H54 (cell line): ENCODE measurements at regions not wholly inside any gene's neighbourhood (a gene's known extent, or its start where the extent isn't known, plus 50 kb on each side); places are given as distances from the start of the nearest gene placed in this dataset.
"Not testable (repeated sequence)": the region's sequence is repeated elsewhere in the genome, so short reads cannot be mapped to it uniquely, and the experiment has no call there.

Experiments used
- DNase-seq: peaks from one replicate; pipeline ENCODE4 v3.0.0; 2011; ENCODE audit warnings: low spot score, mixed read lengths; ENCODE audit not compliant: insufficient read length
- FAIRE-seq: peaks from 3 replicates; lab custom pipeline; 2011; peaks lifted over from hg19 to GRCh38; lab: Jason Lieb, UNC
- POLR2A ChIP-seq: IDR thresholded peaks from 2 replicates; pipeline ENCODE4 v1.6.1; 2011; ENCODE audit warnings: low read depth, mild to moderate bottlenecking, low read length

DNA sequence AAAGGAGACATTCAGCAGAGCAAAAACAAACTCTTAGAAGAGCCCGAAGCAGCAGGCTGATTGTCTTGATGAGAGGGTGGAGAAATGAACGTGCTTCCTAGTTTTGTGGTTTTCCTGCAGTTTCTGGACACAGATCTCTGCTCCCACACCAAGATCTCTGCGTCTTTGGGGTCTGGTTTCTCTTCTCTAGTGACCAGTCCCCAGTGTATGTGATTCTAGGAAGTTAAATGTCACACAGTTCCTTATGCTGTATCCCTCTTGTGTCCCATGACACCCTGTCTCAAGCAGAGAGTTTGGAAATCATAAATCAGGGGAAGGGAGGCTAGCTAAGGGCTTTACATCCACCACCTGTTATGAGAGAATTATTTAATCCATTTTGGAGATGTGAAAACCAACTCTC lies 55.4 kb upstream of the KLF14 start:
- FAIRE-seq (no peak), DNase-seq (no peak)
- no peak for TF ChIP-seq POLR2A

DNA sequence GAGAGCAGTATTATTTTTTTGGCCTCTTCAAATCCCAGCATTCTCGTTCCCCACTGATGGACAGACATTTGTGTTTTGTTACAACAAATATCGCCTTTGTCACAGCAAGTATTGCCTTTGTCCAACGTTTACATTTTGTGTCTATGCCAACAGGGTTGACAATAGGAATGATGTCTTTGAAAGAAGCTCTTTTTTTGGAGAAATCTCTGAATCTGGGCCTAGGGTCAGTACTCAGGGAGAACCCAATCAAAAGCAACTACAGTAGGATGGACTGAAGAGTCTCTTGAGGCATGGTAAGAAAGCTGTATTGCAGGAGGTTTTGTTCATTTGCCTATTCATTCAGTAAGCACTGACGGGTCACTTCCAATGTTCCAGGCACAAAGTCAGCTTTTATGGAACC lies 57.7 kb upstream of the KLF14 start:
- no peak for TF ChIP-seq POLR2A
- DNase-seq (no peak), FAIRE-seq (no peak)

GRCh38 chr7:130793855-130794618 lies 60.0 kb upstream of the KLF14 start:
- FAIRE-seq: peak; percentile 6
- no peak for TF ChIP-seq POLR2A
- DNase-seq: no peak

- TF ChIP-seq POLR2A: no peak
- DNase-seq (no peak), FAIRE-seq (no peak)
These were observed 60.6 kb upstream of the KLF14 start for GRCh38 chr7:130794619-130794922.

- not testable (repeated sequence) for DNase-seq, FAIRE-seq
These were observed 62.4 kb upstream of the KLF14 start for GRCh38 chr7:130796425-130796824.

GRCh38 chr7:130803127-130803526 lies 69.1 kb upstream of the KLF14 start:
- FAIRE-seq: no peak
- no peak for DNase-seq
- no peak for TF ChIP-seq POLR2A

- no peak for TF ChIP-seq POLR2A
- no peak for DNase-seq
- no peak for FAIRE-seq
These were observed 70.2 kb upstream of the KLF14 start for GRCh38 chr7:130804220-130804619.

DNA sequence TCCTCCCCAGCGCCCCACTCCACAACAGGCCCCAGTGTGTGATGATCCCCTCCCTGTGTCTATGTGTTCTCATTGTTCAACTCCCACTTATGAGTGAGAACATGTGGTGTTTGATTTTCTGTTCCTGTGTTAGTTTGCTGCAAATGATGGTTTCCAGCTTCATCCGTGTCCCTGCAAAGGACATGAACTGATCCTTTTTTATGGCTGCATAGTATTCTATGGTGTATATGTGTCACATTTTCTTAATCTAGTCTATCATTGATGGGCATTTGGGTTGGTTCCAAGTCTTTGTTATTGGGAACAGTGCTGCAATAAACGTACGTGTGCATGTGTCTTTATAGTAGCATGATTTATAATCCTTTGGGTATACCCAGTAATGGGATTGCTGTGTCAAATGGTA lies 78.8 kb upstream of the KLF14 start:
- not testable (repeated sequence) for DNase-seq, FAIRE-seq

DNA sequence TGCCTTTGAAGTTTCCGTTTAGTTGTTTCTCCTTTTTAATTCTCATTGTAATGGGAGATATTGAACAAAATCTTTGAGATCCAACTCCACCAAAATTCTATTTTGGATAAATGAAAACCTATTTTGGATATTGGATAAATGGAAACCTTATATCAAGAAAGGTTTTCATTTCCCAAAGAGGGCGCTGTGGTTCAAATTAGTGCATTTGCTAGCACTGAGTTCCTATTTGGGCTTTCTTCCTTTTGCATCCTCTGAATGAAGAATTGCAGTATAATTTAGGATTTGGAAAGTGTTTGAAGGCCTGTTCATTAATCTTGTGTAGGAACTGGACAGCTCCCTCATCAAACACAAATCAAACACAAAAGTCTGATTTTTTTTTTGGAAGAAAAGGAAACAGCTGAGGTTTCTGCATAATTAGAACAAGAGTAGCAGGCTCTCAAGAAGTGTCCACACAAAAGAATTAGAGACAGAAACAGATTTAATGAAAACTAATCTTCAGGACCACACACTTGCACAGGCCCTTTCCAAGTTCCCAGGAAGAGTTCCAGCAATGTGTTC lies 80.8 kb upstream of the KLF14 start:
- FAIRE-seq (no peak), DNase-seq (peak; percentile 9)
- no peak for TF ChIP-seq POLR2A

GRCh38 chr7:130818056-130818455 lies 84.0 kb upstream of the KLF14 start:
- DNase-seq (no peak), FAIRE-seq (no peak)

GRCh38 chr7:130821864-130822263 lies 87.9 kb upstream of the KLF14 start:
- FAIRE-seq (no peak), DNase-seq (no peak)

More at GRCh38 chr7:130818056-130818455, 84.0 kb upstream of the KLF14 start:
- no peak for TF ChIP-seq POLR2A

DNA sequence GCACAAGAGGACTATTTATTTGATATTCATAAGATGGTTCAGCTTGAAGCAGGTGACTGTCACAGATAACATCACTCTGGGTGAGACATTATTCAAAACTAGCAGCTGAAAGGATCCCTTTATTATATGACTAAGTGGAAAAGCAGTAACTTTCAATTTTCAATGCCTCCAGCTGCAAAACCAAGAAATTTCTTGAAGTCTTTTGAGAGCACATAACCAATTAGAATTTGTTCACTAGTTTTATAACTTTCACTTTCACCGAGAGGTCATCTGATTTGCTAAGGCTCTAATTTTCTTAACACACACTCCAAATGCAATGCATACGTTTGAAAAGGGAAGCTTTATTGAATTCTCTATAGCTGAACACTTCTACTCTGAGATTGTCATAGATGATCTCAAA lies 88.6 kb upstream of the KLF14 start:
- TF ChIP-seq POLR2A: no peak
- DNase-seq (no peak), FAIRE-seq (peak; percentile 33)

More at GRCh38 chr7:130821864-130822263, 87.9 kb upstream of the KLF14 start:
- TF ChIP-seq POLR2A: no peak

DNA sequence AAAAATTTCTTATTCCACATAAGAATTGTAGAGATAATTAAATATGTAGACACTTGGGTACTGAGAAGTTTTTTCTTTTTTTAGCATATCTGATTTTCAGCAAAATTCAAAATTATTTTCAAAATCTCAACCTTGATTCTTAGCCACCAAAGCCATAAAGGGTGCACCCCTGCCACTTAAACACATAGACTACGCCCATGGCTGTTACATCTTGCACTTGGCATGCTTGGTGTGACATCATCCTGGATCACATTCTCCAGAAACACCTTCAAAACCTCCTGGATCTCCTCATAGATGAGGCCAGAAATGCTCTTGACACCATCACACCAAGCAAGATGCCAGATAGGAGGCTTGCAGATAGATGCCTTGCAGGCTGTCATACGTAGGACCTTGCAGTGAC lies 89.1 kb upstream of the KLF14 start:
- FAIRE-seq (peak; percentile 15), DNase-seq (no peak)

GRCh38 chr7:130825819-130826218 lies 91.8 kb upstream of the KLF14 start:
- DNase-seq (no peak), FAIRE-seq (no peak)
- no peak for TF ChIP-seq POLR2A

More for the DNA sequence above, 89.1 kb upstream of the KLF14 start:
- TF ChIP-seq POLR2A: no peak

- TF ChIP-seq POLR2A: no peak
- FAIRE-seq (no peak), DNase-seq (no peak)
These were observed 95.4 kb upstream of the KLF14 start for GRCh38 chr7:130829415-130829814.
